H1 (cell line): ENCODE measurements at regions not wholly inside any gene's neighbourhood (a gene's known extent, or its start where the extent isn't known, plus 50 kb on each side); places are given as distances from the start of the nearest gene placed in this dataset.

Experiments
- GTF2F1 ChIP-seq: IDR thresholded peaks from 2 replicates; pipeline ENCODE4 v1.6.1; 2012; ENCODE audit warnings: low read depth, low read length, improper control_type of control experiment, borderline replicate concordance
- HDAC6 ChIP-seq: IDR thresholded peaks from one replicate; pipeline ENCODE4 v1.7.1; 2012; ENCODE audit warnings: low read depth, mild to moderate bottlenecking, inconsistent platforms, low read length, moderate library complexity
- NANOG ChIP-seq: IDR thresholded peaks from 2 replicates; pipeline ENCODE4 v1.6.1; 2011; ENCODE audit warnings: low read length, low read depth, mild to moderate bottlenecking, inconsistent platforms; ENCODE audit not compliant: insufficient read depth, poor library complexity, severe bottlenecking
- TAF7 ChIP-seq: optimal IDR thresholded peaks from 2 replicates; pipeline ENCODE3; 2011; ENCODE audit warnings: low read depth, mild to moderate bottlenecking, inconsistent platforms, low read length, moderate library complexity, borderline replicate concordance
- TF ChIP-seq, protein P1 (sequence below): fragments of 300-600 bp; sonication (generic); IDR thresholded peaks from 2 replicates; pipeline ENCODE4 v1.7.1; 2012; ENCODE audit warnings: low read length, moderate library complexity, mild to moderate bottlenecking, inconsistent platforms; ENCODE audit not compliant: insufficient replicate concordance

DNA sequence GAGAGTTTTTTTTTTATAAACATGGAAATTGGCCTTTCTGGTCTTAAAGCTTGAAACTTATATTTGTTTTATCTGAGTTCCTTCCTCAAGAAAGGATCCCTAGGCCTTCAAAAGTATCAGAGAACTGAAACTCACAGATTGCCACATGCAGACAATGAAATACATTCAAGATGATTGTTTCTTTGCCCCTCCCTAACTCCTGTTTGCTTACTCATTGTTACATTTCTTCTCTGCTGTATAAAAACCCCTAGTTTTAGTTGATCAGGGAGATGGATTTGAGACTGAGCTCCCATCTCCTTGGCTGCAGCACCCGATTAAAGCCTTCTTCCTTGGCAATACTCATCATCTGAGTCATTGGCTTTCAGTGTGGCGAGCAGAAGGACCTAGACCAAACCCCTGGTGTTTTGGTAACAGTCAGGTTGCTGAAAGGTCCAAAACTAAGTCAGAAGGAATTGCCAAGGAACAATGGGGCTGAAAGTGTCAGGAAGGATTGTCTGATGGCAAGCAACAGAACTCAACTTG is 132.3 kb upstream of the SULF2 start (continued):
- TF ChIP-seq NANOG: no peak
- TF ChIP-seq, protein P1, sequence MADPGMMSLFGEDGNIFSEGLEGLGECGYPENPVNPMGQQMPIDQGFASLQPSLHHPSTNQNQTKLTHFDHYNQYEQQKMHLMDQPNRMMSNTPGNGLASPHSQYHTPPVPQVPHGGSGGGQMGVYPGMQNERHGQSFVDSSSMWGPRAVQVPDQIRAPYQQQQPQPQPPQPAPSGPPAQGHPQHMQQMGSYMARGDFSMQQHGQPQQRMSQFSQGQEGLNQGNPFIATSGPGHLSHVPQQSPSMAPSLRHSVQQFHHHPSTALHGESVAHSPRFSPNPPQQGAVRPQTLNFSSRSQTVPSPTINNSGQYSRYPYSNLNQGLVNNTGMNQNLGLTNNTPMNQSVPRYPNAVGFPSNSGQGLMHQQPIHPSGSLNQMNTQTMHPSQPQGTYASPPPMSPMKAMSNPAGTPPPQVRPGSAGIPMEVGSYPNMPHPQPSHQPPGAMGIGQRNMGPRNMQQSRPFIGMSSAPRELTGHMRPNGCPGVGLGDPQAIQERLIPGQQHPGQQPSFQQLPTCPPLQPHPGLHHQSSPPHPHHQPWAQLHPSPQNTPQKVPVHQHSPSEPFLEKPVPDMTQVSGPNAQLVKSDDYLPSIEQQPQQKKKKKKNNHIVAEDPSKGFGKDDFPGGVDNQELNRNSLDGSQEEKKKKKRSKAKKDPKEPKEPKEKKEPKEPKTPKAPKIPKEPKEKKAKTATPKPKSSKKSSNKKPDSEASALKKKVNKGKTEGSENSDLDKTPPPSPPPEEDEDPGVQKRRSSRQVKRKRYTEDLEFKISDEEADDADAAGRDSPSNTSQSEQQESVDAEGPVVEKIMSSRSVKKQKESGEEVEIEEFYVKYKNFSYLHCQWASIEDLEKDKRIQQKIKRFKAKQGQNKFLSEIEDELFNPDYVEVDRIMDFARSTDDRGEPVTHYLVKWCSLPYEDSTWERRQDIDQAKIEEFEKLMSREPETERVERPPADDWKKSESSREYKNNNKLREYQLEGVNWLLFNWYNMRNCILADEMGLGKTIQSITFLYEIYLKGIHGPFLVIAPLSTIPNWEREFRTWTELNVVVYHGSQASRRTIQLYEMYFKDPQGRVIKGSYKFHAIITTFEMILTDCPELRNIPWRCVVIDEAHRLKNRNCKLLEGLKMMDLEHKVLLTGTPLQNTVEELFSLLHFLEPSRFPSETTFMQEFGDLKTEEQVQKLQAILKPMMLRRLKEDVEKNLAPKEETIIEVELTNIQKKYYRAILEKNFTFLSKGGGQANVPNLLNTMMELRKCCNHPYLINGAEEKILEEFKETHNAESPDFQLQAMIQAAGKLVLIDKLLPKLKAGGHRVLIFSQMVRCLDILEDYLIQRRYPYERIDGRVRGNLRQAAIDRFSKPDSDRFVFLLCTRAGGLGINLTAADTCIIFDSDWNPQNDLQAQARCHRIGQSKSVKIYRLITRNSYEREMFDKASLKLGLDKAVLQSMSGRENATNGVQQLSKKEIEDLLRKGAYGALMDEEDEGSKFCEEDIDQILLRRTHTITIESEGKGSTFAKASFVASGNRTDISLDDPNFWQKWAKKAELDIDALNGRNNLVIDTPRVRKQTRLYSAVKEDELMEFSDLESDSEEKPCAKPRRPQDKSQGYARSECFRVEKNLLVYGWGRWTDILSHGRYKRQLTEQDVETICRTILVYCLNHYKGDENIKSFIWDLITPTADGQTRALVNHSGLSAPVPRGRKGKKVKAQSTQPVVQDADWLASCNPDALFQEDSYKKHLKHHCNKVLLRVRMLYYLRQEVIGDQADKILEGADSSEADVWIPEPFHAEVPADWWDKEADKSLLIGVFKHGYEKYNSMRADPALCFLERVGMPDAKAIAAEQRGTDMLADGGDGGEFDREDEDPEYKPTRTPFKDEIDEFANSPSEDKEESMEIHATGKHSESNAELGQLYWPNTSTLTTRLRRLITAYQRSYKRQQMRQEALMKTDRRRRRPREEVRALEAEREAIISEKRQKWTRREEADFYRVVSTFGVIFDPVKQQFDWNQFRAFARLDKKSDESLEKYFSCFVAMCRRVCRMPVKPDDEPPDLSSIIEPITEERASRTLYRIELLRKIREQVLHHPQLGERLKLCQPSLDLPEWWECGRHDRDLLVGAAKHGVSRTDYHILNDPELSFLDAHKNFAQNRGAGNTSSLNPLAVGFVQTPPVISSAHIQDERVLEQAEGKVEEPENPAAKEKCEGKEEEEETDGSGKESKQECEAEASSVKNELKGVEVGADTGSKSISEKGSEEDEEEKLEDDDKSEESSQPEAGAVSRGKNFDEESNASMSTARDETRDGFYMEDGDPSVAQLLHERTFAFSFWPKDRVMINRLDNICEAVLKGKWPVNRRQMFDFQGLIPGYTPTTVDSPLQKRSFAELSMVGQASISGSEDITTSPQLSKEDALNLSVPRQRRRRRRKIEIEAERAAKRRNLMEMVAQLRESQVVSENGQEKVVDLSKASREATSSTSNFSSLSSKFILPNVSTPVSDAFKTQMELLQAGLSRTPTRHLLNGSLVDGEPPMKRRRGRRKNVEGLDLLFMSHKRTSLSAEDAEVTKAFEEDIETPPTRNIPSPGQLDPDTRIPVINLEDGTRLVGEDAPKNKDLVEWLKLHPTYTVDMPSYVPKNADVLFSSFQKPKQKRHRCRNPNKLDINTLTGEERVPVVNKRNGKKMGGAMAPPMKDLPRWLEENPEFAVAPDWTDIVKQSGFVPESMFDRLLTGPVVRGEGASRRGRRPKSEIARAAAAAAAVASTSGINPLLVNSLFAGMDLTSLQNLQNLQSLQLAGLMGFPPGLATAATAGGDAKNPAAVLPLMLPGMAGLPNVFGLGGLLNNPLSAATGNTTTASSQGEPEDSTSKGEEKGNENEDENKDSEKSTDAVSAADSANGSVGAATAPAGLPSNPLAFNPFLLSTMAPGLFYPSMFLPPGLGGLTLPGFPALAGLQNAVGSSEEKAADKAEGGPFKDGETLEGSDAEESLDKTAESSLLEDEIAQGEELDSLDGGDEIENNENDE: no peak
- no peak for TF ChIP-seq GTF2F1
- no peak for TF ChIP-seq HDAC6
- TF ChIP-seq TAF7: no peak
